Hypothalamus (tissue), 51 donors: ENCODE measurements at regions not wholly inside any gene's neighbourhood (a gene's known extent, or its start where the extent isn't known, plus 50 kb on each side); places are given as distances from the start of the nearest gene placed in this dataset.
A peak's percentile ranks its signal among the peaks of the same experiment; 100 is the strongest.
"Not testable (repeated sequence)": the region's sequence is repeated elsewhere in the genome, so short reads cannot be mapped to it uniquely, and the experiment has no call there.

ENCODE experiments used
- DNase-seq, 51 donors: peaks; one replicate each; lab custom pipeline; 2025; lab: John Stamatoyannopoulos, UW

GRCh38 chr11:23903044-23903704 lies 593.7 kb upstream of the LUZP2 start:
- no peak for DNase-seq

- DNase-seq, result no peak
Observed at GRCh38 chr11:23919455-23919854, 577.4 kb upstream of the LUZP2 start.

DNA sequence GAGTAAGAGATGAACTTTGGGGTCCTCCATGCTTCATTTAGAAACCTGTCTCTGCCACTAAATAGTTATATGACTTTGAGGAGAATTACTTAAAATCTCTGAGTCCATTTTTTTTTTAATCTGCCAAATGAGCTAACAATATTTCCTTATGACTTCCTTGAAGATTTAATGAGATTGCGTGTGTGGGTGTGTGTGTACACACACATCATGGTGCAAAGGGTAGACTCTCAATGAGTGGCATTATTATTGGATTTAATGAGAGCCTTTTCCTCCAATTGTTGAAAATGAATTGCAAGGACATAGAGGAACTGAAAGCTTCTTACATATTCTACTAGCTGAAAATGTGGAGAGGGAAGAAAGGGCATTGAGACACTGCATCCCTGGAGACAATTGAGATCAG lies 573.5 kb upstream of the LUZP2 start:
- DNase-seq, result no peak

GRCh38 chr11:23924226-23924625 lies 572.6 kb upstream of the LUZP2 start:
- no peak for DNase-seq

DNA sequence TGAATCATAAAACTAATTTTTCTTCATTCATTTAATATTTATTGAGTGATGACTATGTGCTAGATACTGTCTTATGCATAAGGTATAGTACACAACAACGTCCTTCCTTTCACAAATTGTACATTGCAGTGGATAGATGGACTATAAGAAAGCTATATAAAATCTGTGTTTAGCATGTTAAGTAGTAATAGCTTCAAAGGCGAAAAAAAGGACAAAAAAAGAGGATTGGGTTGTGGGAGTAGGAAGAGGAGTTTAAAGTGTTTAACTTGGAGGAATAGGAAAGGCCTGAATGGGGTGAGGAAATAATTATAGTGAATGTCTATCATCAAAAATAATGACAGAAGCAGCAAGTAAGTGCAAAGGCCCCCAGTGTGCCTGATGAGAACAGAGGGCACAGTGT lies 565.4 kb upstream of the LUZP2 start:
- DNase-seq, result no peak

DNA sequence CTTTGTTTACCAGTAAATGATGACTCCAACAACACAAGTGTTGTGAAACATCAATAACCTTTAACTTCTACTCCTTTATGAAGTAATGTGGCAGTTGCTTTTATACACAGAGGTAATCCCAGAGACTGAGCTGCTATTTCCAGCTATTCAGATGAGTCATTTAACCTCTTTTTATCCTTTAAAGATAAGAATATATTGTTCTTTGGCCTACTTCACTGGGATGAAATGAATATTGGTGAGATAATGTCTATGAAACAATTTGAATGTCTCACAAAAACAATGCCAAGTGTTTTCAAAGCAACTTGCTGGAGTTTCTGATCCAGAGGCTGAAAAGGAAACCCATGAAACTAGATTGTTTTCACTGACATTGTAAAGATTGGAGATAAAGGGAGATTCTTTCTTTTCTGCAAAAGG lies 564.4 kb upstream of the LUZP2 start:
- DNase-seq, result peak in 1 of 51 donors; percentile 7

GRCh38 chr11:23933721-23934120 lies 563.1 kb upstream of the LUZP2 start:
- DNase-seq, result no peak

DNA sequence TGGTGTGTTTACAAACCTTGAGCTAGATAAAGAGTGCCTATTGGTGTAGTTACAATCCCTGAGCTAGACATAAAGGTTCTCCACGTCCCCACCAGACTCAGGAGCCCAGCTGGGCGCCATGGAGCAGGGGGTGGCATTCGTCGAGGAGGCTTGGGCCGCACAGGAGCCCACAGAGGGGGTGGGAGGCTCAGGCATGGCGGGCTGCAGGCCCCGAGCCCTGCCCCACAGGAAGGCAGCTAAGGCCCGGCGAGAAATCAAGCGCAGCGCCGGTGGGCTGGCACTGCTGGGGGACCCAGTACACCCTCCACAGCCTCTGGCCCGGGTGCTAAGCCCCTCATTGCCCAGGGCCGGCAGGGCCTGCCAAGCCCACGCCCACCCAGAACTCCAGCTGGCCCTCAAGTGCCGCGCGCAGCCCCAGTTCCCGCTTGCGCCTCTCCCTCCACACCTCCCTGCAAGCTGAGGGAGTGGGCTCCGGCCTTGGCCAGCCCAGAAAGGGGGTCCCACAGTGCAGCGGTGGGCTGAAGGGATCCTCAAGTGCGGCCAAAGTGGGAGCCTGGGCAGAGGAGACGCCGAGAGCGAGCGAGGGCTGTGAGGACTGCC lies 562.1 kb upstream of the LUZP2 start:
- DNase-seq, result not testable (repeated sequence)

- not testable (repeated sequence) for DNase-seq
Observed at GRCh38 chr11:23942117-23942815, 554.6 kb upstream of the LUZP2 start.

DNA sequence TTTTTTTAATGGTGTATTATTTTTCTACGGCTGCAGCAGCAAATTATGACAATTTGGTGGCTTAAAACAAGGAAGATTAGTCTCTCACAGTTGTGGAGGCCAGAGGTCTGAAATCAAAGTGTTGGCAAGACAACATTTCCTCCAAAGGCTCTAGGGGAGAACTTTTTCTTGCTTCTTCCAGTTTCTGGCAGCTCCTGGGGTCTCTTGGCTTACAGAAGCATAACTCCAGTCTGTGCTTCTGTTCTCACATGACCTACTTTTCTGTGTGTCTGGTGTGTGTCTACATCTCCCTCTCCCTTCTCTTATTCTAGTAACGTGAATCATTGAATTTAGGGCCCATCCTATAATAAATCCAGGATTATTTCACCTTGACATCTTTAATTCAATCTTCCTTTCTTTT lies 551.9 kb upstream of the LUZP2 start:
- no peak for DNase-seq

- DNase-seq, result no peak
Observed at GRCh38 chr11:23947883-23948282, 549.0 kb upstream of the LUZP2 start.

DNA sequence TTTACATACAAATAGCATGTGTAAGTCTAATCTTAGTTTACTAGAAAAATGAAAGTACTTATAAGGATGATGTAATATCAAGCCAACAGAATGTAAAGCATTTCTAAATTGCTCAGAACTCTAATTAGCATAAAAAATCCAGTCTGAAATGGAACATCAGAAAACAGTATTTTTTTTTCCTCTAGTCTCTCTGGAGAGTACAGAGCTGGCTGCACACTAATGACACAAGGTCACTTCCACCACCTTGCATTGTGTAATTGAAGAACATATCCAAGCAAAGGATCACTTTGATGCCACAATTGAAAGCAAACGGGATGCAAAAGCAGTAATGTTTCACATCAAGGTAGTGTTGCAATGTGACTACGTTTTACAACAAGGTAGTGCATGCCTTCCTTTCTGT lies 548.0 kb upstream of the LUZP2 start:
- no peak for DNase-seq

DNA sequence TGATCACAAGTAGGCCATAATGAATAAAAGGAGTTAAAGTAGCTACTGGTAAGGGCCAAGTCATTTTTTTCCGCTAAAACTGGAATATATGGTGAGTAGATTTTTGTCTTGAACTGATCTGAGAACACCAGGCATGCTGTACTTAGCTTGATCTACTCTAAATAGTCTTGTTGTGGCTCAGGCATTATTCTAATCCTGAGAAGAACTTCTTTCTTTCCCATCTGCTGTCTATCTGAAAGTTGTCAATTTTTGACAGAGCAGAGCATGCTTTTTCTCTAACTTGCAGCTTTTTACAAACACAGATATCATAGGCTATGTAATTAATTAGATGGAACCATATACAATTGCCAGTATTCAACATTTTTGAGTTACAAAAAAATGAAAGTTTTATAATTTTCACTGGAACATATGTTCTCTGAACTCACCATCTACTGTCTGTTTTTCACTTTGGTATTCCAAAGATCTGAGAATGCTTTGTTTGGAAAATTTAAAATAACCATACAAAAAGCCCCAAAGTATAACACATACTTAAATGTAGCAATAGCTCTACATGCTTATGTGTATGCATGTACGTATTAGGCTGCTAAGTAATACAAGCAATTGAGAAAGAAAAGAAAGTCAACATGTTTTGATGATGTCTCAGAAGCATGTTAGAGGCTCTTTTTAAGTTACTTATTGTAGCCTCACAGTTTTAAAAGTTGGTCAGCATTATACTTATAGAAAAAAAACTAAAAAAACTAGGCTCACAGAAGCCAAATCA lies 542.7 kb upstream of the LUZP2 start:
- DNase-seq, result no peak

- DNase-seq, result no peak
Observed at GRCh38 chr11:23954730-23955129, 542.1 kb upstream of the LUZP2 start.

DNA sequence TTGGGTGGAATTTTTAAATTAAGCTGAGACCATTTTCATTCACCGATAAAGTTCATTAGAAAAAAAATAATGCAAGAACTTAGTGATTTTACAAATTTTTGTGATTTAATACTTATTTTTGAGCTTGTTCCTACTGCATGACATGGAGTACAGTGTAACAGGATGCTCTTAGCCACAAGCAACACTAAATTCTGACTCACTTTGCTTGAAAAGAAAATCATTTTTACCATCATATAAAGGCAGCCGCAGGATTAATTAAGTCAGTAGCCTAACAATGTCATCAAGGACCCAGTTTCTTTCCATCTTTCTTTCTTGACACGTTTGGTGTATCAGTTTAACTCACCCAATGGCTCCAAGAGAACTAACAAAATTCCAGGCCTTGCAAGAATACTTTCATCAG lies 540.3 kb upstream of the LUZP2 start:
- DNase-seq, result no peak

- DNase-seq, result no peak
Observed at GRCh38 chr11:23957314-23957713, 539.5 kb upstream of the LUZP2 start.

DNA sequence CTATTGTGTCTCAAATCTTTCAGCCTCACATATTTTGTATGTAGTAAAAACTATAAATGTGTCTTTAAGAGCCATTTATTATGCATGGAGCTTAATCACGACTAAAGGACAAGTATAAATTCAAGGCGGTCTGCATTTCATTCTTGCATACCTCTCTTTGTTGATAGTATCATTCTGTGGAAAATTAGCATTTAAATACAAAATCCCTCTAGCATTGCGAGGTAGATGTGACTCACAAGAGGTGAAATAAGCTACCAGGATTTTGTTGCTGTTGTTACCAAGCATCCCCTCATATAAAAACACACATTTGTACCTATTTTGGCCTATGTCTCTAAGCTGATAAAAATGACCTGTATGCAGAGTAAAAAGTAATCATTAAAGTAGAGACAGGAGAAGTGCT lies 537.4 kb upstream of the LUZP2 start:
- DNase-seq, result no peak

DNA sequence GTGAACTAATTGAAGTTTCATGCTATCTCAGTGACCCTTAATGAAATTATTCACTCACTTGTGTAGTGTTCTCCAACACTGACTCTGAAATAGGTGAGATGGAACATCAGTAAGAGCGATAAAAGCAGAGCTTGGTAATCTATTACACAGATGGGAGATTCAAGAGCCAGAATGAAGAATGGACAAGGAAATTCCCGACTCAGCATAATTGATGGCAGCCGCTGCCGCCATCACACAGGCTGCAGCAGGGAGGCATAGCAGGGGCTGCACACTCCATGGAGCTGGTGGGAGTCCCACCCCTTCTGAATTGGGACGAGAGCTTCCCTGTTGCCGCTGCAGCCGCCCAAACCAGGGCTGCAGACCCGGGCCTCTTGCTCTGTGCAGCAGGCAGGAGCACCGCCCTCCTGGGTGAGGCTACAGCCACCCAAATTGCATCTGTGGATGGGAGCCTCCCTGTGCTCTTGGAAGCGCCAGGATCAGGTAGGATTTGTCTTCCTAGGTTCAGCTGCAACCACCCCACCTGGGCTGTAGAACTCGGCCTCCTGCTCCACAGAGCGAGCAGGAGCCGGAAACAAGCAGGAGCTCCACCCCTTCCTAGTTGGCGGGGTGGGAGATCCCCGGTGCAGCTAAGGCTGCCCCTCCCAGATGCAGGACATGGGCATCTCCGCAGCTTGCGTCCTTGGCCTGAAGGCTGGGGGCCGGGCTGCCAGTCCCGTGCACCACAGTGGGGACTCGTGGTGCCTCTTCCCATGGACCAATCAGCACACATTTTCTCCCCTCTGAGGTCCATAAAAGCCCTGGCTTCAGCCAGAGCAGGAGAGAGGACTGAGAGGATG lies 535.1 kb upstream of the LUZP2 start:
- no peak for DNase-seq

DNA sequence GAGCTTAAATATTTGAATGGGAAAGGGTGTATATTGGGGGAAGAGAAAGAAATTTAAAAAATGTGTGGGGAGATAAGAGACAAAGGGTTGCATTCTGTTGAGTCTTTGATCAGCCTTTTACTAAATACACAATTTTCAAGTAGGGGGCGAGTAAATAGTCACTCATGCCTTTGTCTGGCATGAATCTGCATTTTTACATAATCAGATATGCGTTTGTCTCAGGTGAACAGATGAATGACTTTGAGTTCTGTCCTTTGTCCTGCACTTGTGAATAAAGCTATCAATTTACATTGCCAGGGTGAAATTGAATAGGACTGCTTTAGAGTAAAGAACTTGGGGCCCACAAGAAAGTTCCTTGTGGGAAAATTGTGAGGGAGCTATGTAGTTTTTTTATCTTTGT lies 523.6 kb upstream of the LUZP2 start:
- no peak for DNase-seq

DNA sequence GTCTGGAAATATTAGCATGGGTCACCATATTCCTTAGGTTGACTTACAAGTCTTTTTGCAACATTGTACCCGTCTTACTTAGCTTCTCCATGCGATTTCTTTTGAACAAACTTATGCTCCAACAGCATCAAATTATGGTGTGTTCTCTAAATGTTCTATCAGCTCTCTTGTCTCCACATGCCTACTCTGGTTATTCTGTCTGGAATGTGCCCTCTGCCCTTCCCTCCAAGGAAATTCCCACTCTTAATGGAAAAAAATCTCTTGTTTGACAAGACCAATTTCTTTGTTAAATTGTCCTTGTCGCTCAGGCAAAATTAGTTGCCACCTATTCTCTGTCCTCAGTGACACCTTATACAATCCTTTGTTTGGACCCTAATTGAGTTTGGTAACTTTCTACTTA lies 522.8 kb upstream of the LUZP2 start:
- DNase-seq, result no peak

DNA sequence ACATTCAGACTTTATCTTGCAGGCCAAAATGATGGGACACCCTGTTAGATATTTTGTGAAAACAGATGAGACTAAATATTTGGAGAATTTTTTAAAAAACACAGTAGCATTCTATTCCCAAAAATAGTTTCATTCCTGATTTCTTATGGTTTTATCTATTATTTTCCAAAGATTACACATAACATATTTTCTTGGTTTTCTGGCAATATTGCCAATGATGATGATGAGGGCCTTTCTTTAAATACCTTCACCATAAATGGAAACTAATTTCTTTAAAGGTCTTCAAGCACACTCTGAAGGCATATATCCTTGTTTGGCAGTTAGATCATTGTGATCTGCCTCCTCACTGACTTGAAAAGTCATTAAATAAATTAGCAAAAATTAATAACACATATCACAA lies 522.3 kb upstream of the LUZP2 start:
- DNase-seq, result no peak
